SK-N-MC (cell line): ENCODE measurements at regions not wholly inside any gene's neighbourhood (a gene's known extent, or its start where the extent isn't known, plus 50 kb on each side); places are given as distances from the start of the nearest gene placed in this dataset.

Experiments used
- EZH2 ChIP-seq: fragments of 200-600 bp; sonication (generic); IDR thresholded peaks from one replicate; pipeline ENCODE4 v1.6.1; 2017; ENCODE audit warnings: antibody characterized with exemption
- FOXP2 ChIP-seq: optimal IDR thresholded peaks from 2 replicates; pipeline ENCODE3; 2011; ENCODE audit warnings: mild to moderate bottlenecking, moderate library complexity; ENCODE audit not compliant: insufficient read depth; ENCODE audit errors: extremely low read length, control extremely low read depth
- POLR2AphosphoS5 ChIP-seq: IDR thresholded peaks from 2 replicates; pipeline ENCODE4 v1.6.1; 2012; ENCODE audit warnings: mild to moderate bottlenecking, low read depth, low read length, borderline replicate concordance

DNA sequence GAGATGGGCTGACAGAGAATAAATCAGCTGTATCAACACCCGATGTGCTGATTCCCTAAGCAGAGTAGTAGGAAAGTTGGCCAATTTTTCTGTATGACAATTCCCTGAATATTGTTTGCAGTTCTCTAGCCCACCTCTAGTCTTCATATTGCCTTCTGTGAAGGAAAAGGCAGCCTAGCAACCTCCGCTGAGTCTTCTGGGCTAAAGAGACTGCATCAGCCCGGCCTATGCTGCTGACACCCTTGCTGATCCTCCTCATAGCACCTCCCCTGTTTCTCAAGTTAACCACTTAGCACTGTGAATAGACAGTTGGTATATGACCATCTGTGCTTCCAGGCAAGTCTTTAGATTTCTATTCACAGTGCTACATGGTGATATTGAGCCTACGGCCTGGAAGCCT lies 161.1 kb upstream of the EGLN3 start:
- TF ChIP-seq POLR2AphosphoS5 (no peak), EZH2 (no peak), FOXP2 (no peak)
